Activated CD8-positive, alpha-beta T cell treated with anti-CD3 and anti-CD28 coated beads for 36 hours (primary cell): ENCODE measurements at regions not wholly inside any gene's neighbourhood (a gene's known extent, or its start where the extent isn't known, plus 50 kb on each side); places are given as distances from the start of the nearest gene placed in this dataset.

Source experiments
- ATAC-seq: fragments of 200-7000 bp; cut with Tn5 transposase; one replicate; pipeline ENCODE4 v1.10.0; 2021; ENCODE audit warnings: mild to moderate bottlenecking, moderate library complexity
- CTCF ChIA-PET: fragments of 350-600 bp; sonication (Branson Sonifier 250); formaldehyde crosslinking; loops from one replicate; lab custom pipeline; 2021; ENCODE audit warnings: antibody characterized with exemption; lab: Charles Lee
- POLR2A ChIA-PET: fragments of 350-600 bp; sonication (Branson Sonifier 250); formaldehyde crosslinking; loops from one replicate; lab custom pipeline; 2021; ENCODE audit warnings: antibody characterized with exemption; lab: Charles Lee
- DNase-seq: peaks from one replicate; pipeline ENCODE4 v3.0.0-alpha.2; 2020
- H3K27ac Mint-ChIP-seq: one replicate; pipeline ENCODE4 v1.8.0; 2021; ENCODE audit warnings: mild to moderate bottlenecking, mixed read lengths
- H3K27me3 Mint-ChIP-seq: one replicate; pipeline ENCODE4 v1.8.0; 2021; ENCODE audit warnings: mixed read lengths
- H3K36me3 Mint-ChIP-seq: one replicate; pipeline ENCODE4 v1.8.0; 2021; ENCODE audit warnings: low read depth, mixed read lengths
- H3K4me1 Mint-ChIP-seq: one replicate; pipeline ENCODE4 v1.8.0; 2021; ENCODE audit warnings: low read depth, mixed read lengths
- H3K4me3 Mint-ChIP-seq: one replicate; pipeline ENCODE4 v1.8.0; 2021; ENCODE audit warnings: mild to moderate bottlenecking, moderate library complexity, mixed read lengths
- H3K9me3 Mint-ChIP-seq: one replicate; pipeline ENCODE4 v1.8.0; 2021; ENCODE audit warnings: mixed read lengths
- intact Hi-C: fragments of 100-400 bp; cut with micrococcal nuclease; formaldehyde crosslinking; loops from one replicate; pipeline ENCODE4 v1.10.0; 2022
- TF ChIP-seq, protein P1 (sequence below): fragments of 200-600 bp; IDR thresholded peaks from one replicate; pipeline ENCODE4 v1.8.0; 2022; ENCODE audit warnings: antibody characterized with exemption, mild to moderate bottlenecking

DNA sequence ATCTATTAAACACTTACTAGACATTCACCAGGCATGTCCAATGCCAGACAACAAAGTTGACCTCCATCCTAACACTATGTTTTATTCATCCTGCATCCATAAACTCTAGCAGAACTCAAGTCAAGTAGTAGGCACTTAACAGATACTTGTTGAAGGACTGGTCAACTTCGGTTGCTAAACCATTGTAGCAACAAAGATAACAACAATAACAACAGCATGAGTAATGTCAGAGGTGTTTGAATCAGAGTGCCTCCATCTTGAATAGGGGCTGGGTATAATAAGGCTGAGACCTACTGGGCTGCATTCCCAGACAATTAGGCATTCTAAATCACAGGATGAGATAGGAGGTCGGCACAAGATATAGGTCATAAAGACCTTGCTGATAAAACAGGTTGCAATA, 180.5 kb upstream of the ZNF462 start:
- no peak for ATAC-seq
- TF ChIP-seq, protein P1, sequence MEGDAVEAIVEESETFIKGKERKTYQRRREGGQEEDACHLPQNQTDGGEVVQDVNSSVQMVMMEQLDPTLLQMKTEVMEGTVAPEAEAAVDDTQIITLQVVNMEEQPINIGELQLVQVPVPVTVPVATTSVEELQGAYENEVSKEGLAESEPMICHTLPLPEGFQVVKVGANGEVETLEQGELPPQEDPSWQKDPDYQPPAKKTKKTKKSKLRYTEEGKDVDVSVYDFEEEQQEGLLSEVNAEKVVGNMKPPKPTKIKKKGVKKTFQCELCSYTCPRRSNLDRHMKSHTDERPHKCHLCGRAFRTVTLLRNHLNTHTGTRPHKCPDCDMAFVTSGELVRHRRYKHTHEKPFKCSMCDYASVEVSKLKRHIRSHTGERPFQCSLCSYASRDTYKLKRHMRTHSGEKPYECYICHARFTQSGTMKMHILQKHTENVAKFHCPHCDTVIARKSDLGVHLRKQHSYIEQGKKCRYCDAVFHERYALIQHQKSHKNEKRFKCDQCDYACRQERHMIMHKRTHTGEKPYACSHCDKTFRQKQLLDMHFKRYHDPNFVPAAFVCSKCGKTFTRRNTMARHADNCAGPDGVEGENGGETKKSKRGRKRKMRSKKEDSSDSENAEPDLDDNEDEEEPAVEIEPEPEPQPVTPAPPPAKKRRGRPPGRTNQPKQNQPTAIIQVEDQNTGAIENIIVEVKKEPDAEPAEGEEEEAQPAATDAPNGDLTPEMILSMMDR: no peak
- POLR2A ChIA-PET: no interaction called here
- Mint-ChIP-seq H3K4me1 (no peaks in the 10 kb centered on the region), H3K36me3 (no peaks in the 10 kb centered on the region), H3K9me3 (no peaks in the 10 kb centered on the region), H3K4me3 (no peak overlapping the region), H3K27me3 (peaks cover 2% of the 10 kb centered on the region), H3K27ac (no peak overlapping the region)
- CTCF ChIA-PET: no interaction called here
- intact Hi-C loops: no loop called here
- DNase-seq: no peak

DNA sequence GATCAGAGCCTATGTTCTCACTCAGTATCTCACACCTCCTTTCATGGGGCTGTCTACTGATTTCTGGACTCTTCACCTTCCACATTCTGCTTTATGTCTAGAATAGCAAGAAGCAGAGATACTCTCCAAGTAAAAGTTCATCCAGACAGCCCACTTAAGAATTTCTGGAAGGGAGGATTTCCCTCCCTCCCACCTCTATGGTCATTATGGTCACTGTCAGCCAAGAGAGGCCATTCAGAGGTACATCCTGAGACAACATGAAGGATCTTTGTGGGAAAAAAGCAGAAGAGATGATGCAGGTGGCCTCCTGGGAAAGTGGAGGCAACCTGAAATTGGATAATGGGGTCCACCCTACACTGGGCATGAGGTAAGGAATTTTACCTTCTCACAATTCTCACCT, 179.5 kb upstream of the ZNF462 start:
- Mint-ChIP-seq H3K27me3 (peaks cover 2% of the 10 kb centered on the region), H3K9me3 (no peaks in the 10 kb centered on the region), H3K4me1 (no peaks in the 10 kb centered on the region), H3K36me3 (no peaks in the 10 kb centered on the region), H3K27ac (no peak overlapping the region), H3K4me3 (no peak overlapping the region)
- CTCF ChIA-PET: no interaction called here
- ATAC-seq (no peak), DNase-seq (no peak)
- TF ChIP-seq, protein P1: no peak
- POLR2A ChIA-PET: no interaction called here
- intact Hi-C loops: no loop called here

DNA sequence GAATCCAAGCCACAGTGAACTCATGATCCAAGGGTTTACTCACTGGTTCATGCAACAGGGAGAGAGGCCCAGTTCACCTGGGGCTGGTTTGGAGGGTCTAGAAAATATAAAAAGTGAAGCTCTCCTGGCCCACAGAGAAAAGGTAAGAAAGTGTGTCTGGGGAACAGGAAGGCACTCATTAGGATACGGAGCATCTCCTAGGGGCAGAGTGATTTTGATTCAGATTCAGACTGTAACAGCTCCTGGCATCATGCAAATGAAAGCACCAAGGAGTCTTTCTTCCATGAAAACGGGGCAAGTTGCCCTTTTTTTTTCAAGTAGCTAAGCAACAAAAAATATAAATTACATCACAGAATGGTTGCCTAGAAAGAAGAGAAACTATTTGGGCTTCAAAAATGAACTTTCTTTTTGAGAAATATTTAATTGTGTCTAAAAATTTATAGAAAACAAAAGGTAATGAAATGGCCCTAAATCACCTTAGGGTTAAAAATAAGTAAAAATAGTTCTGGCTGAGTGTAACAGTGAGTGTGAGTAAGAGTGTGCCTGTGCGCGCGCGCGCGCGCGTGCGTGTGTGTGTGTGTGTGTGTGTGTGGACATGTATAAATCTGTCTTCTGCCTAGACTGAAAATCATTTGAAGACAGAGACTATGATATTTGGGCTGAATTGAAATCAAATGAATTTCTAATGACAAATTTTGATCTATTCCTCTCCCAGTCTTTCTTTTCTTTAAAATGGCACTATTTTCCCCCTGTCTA, 177.8 kb upstream of the ZNF462 start:
- TF ChIP-seq, protein P1: no peak
- H3K36me3 Mint-ChIP-seq: no peaks in the 10 kb centered on the region

DNA sequence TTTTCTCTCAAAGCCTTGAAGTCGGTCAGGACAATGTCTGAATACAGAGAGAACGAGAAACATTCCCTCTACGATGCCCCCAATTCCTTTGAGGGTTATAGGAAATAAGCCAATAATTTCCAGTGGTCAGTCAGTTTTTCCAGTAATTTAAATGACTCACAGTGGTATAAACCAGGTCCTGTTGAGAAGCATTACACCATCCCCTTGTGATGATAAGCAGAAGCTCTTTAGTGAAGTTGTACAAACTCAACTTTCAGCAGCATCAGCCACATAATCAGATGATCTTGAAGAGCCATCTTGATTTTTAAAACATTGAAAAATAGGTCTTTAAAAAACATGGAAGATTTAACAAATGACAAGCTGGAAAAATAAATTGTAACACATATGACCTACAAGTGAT, 173.9 kb upstream of the ZNF462 start:
- no peak overlapping the region for H3K27ac Mint-ChIP-seq
- DNase-seq (no peak), ATAC-seq (no peak)
- TF ChIP-seq, protein P1: no peak
- no peak overlapping the region for H3K4me3 Mint-ChIP-seq
- intact Hi-C loops: no loop called here
- H3K36me3 Mint-ChIP-seq: no peaks in the 10 kb centered on the region
- POLR2A ChIA-PET: no interaction called here
- H3K9me3 Mint-ChIP-seq: no peaks in the 10 kb centered on the region
- CTCF ChIA-PET: no interaction called here
- H3K27me3 Mint-ChIP-seq: peaks cover 2% of the 10 kb centered on the region
- no peaks in the 10 kb centered on the region for H3K4me1 Mint-ChIP-seq

More for the DNA sequence above, 177.8 kb upstream of the ZNF462 start:
- Mint-ChIP-seq H3K4me3 (no peak overlapping the region), H3K9me3 (no peaks in the 10 kb centered on the region), H3K27me3 (peaks cover 2% of the 10 kb centered on the region), H3K4me1 (no peaks in the 10 kb centered on the region), H3K27ac (no peak overlapping the region)
- ATAC-seq: no peak
- CTCF ChIA-PET: no interaction called here
- POLR2A ChIA-PET: interaction anchor here (0.5 kb wide), 1 partner anchor 471 kb away, joined by 3 read pairs; no protein-coding TSS in a partner anchor
- intact Hi-C loops: no loop called here
- no peak for DNase-seq

DNA sequence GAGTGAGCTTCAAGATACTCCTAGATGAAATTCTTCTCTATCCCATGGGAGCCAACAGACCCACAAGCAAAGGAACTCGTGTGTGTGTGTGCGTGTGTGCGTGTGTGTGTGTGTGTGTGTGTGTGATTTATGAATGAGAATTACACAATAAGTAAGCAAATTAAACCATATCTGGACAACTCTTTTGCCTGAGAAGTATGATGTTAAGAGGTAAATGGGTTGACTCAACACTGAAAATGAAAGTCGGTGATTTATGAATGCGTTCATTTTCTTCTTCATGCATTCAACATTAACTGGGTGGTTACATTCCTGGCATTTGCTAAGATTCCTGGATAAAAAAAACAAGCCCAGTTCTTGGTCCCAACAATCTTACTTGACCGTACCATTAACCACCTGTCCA, 171.3 kb upstream of the ZNF462 start:
- intact Hi-C loops: no loop called here
- DNase-seq (no peak), ATAC-seq (no peak)
- Mint-ChIP-seq H3K27me3 (no peaks in the 10 kb centered on the region), H3K27ac (no peak overlapping the region), H3K36me3 (no peaks in the 10 kb centered on the region), H3K9me3 (no peaks in the 10 kb centered on the region), H3K4me3 (no peak overlapping the region), H3K4me1 (no peaks in the 10 kb centered on the region)
- POLR2A ChIA-PET: no interaction called here
- CTCF ChIA-PET: no interaction called here
- TF ChIP-seq, protein P1: no peak
